Progenitor cell of endocrine pancreas (in vitro differentiated cells): ENCODE measurements at regions not wholly inside any gene's neighbourhood (a gene's known extent, or its start where the extent isn't known, plus 50 kb on each side); places are given as distances from the start of the nearest gene placed in this dataset.

Experiments
- DNase-seq: peaks from one replicate; pipeline ENCODE4 v3.0.0; 2021; ENCODE audit warnings: low spot score; ENCODE audit not compliant: unreplicated experiment
- H3K27ac Mint-ChIP-seq: 2 replicates; pipeline ENCODE4 v1.8.0; 2021; ENCODE audit warnings: mild to moderate bottlenecking, moderate library complexity, mixed read lengths
- H3K27me3 Mint-ChIP-seq: 2 replicates; pipeline ENCODE4 v1.8.0; 2021; ENCODE audit warnings: mixed read lengths
- H3K36me3 Mint-ChIP-seq: 2 replicates; pipeline ENCODE4 v1.8.0; 2022; ENCODE audit warnings: mixed read lengths; ENCODE audit not compliant: insufficient read depth
- H3K4me1 Mint-ChIP-seq: 2 replicates; pipeline ENCODE4 v1.8.0; 2021; ENCODE audit warnings: low read depth, mixed read lengths
- H3K4me3 Mint-ChIP-seq: 2 replicates; pipeline ENCODE4 v1.8.0; 2021; ENCODE audit warnings: low read depth, mild to moderate bottlenecking, moderate library complexity, mixed read lengths
- H3K9me3 Mint-ChIP-seq: 2 replicates; pipeline ENCODE4 v1.8.0; 2021; ENCODE audit warnings: low read depth, mixed read lengths
- TF ChIP-seq, protein P1 (sequence below): fragments of 200-600 bp; sonication (generic); IDR thresholded peaks from one replicate; pipeline ENCODE4 v1.5.0; 2021; ENCODE audit warnings: antibody characterized with exemption, mild to moderate bottlenecking; ENCODE audit not compliant: unreplicated experiment

DNA sequence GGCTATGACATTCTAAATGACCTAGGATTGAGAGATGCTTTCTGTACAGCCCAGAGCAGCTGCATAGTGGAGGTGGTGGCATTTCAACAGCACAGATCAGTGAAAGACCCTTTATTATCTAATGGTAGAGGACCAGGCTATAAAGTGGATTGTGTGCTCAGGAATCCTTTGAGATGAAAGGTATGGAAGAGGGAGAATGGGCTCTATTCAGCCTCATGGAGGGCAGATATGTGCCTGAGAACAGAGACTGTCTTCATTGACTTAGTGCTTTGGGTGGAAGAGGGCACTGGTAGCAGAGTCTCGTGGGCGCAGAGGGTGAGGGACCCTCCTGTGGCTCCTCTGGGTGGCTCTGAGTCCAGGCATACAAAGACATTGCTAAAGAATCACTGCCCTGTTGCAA, 130.0 kb upstream of the SLC24A5 start:
- Mint-ChIP-seq H3K27ac (no peak overlapping the region), H3K4me3 (no peak overlapping the region), H3K4me1 (peaks cover 5% of the 10 kb centered on the region), H3K36me3 (no peaks in the 10 kb centered on the region), H3K27me3 (no peaks in the 10 kb centered on the region), H3K9me3 (no peaks in the 10 kb centered on the region)
- DNase-seq, result no peak
- TF ChIP-seq, protein P1, sequence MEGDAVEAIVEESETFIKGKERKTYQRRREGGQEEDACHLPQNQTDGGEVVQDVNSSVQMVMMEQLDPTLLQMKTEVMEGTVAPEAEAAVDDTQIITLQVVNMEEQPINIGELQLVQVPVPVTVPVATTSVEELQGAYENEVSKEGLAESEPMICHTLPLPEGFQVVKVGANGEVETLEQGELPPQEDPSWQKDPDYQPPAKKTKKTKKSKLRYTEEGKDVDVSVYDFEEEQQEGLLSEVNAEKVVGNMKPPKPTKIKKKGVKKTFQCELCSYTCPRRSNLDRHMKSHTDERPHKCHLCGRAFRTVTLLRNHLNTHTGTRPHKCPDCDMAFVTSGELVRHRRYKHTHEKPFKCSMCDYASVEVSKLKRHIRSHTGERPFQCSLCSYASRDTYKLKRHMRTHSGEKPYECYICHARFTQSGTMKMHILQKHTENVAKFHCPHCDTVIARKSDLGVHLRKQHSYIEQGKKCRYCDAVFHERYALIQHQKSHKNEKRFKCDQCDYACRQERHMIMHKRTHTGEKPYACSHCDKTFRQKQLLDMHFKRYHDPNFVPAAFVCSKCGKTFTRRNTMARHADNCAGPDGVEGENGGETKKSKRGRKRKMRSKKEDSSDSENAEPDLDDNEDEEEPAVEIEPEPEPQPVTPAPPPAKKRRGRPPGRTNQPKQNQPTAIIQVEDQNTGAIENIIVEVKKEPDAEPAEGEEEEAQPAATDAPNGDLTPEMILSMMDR, result no peak

DNA sequence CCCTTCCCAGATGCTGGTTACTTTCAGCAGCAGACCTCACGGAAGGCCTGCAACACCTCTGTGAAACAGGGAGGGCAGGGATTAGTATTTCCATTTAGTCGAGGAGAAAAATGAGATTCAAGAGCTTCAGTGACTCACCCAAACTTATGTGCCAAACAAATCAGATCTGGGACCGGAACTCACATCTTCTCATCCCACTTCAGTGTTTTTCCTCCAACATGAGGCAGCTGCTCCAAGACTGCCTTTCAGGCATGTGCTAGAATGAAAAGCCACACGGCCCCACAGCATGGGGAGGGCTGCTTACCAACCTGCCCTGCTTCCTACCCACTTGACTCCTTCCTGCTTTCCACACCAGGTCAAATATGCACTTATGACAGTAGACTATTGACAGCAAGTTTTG, 129.4 kb upstream of the SLC24A5 start:
- H3K9me3 Mint-ChIP-seq, result no peaks in the 10 kb centered on the region
- no peaks in the 10 kb centered on the region for H3K36me3 Mint-ChIP-seq
- no peaks in the 10 kb centered on the region for H3K27me3 Mint-ChIP-seq
- H3K4me3 Mint-ChIP-seq, result no peak overlapping the region
- H3K27ac Mint-ChIP-seq, result no peak overlapping the region
- TF ChIP-seq, protein P1, result no peak
- DNase-seq, result no peak
- peaks cover 5% of the 10 kb centered on the region for H3K4me1 Mint-ChIP-seq

DNA sequence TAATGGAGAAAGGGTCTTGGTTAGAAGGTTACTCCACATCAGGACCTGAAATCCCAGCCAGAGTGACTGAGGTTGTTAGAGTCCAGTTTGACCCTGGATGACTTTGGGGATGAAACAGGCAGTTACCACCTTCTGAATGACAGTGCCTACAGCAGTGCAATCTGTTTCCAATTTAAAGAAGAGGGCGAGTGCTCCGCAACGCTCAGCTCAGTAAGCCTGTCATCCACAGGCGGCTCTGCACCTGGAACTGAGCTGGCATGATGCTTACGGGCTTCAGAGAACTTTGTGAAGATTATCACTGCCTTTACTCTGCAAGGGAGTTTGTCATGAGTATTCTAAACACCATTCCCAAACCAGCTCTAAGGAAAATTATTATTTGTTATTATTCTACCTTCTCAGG, 127.7 kb upstream of the SLC24A5 start:
- TF ChIP-seq, protein P1, result no peak
- Mint-ChIP-seq H3K4me3 (no peak overlapping the region), H3K27me3 (no peaks in the 10 kb centered on the region), H3K36me3 (no peaks in the 10 kb centered on the region), H3K27ac (no peak overlapping the region), H3K4me1 (no peaks in the 10 kb centered on the region), H3K9me3 (no peaks in the 10 kb centered on the region)
- DNase-seq, result no peak

DNA sequence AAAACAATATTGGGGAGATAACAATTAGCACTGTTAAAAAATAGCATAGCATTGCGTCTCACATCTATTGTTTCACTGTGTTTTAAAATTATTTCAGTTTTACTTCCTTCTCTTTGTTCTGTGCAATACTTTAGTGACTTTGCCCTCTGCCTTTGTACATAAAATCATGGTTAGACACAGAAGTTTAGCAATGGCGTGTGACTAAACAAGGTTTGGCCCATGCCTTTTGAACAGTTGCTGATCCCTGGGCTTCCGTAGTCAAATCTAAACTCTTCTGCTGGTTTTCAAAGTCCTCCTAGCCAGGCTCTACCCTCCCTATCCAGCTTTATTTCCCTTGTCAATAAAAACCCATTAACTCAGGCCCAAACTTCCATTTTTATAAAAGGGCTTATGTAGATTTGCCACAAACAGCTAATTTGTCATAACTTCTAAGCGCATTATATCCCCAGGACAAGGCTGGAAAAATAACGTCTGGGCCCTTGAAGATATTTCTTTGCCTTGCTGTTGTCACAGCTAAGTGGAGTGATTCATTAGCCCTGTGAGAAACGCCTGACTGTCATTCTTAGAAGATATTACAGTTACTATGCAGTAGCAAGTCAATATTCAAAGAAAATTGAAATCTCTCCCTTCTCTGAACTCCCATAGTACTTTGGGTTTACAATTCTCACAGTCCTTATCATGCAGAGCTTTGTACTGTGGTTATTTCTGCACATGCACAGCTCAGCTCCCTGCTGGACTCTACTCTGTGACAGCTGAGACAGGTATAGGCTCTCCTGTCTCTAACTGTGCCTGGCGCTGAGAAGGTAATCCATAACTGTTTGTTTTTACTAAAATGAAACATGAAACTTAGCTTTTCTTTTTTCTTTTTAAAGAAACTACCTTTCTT, 123.4 kb upstream of the SLC24A5 start:
- no peaks in the 10 kb centered on the region for H3K27me3 Mint-ChIP-seq
- no peak for DNase-seq
- no peak overlapping the region for H3K4me3 Mint-ChIP-seq
- no peak overlapping the region for H3K27ac Mint-ChIP-seq
- H3K9me3 Mint-ChIP-seq, result no peaks in the 10 kb centered on the region
- peaks cover 6% of the 10 kb centered on the region for H3K4me1 Mint-ChIP-seq
- H3K36me3 Mint-ChIP-seq, result no peaks in the 10 kb centered on the region
- TF ChIP-seq, protein P1, result no peak

DNA sequence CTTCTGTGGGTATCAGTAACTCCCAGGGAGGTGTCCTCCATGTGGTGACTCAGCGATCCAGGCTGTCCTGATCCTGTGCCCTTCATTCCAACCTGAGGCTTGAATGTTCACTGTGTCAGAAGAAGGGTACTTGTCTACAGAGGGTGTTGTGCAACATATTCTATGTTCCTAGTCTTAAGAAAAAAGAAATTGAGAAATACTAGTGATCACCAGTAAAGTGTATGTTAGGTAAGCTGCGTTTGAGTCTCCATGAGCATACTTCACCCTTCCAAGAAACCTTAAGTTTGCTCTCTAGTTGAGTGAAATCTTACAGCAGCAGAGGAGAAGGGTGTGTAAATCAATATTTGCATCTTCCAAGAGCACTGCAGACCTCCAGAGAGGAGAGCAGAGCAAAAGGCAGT, 122.2 kb upstream of the SLC24A5 start:
- DNase-seq, result no peak
- Mint-ChIP-seq H3K36me3 (no peaks in the 10 kb centered on the region), H3K4me3 (no peak overlapping the region), H3K27me3 (no peaks in the 10 kb centered on the region), H3K4me1 (peaks cover 9% of the 10 kb centered on the region), H3K27ac (no peak overlapping the region), H3K9me3 (no peaks in the 10 kb centered on the region)
- TF ChIP-seq, protein P1, result no peak
